Brain microvascular endothelial cell (primary cell): ENCODE measurements at regions not wholly inside any gene's neighbourhood (a gene's known extent, or its start where the extent isn't known, plus 50 kb on each side); places are given as distances from the start of the nearest gene placed in this dataset.
A peak's percentile ranks its signal among the peaks of the same experiment; 100 is the strongest.

Experiments
- DNase-seq: peaks from one replicate; pipeline ENCODE4 v3.0.0-alpha.2; 2020
- H3K27ac ChIP-seq: fragments of 250-450 bp; sonication (Bioruptor Pico); 2 replicates; pipeline ENCODE4 v1.5.1; 2020; ENCODE audit warnings: mild to moderate bottlenecking, moderate library complexity
- H3K27me3 ChIP-seq: fragments of 250-450 bp; sonication (Bioruptor Pico); replicated peaks from 2 replicates; pipeline ENCODE4 v1.5.1; 2020; ENCODE audit warnings: mild to moderate bottlenecking
- H3K36me3 ChIP-seq: fragments of 250-450 bp; sonication (Bioruptor Pico); replicated peaks from 2 replicates; pipeline ENCODE4 v1.5.1; 2020; ENCODE audit warnings: mild to moderate bottlenecking
- H3K4me3 ChIP-seq: 2 replicates; pipeline ENCODE4 v1.5.1; 2011; ENCODE audit warnings: low read depth, mild to moderate bottlenecking, control low read depth, low read length, moderate library complexity
- CTCF ChIP-seq: IDR thresholded peaks from 2 replicates; pipeline ENCODE4 v1.5.1; 2011; ENCODE audit warnings: low read depth, mild to moderate bottlenecking, moderate library complexity, low read length, control low read depth, inconsistent platforms; ENCODE audit errors: missing control alignments
- in situ Hi-C: cut with HindIII; loops from 2 replicates; pipeline ENCODE4 v1.10.0; 2017; ENCODE audit warnings: low sequenced_read_pairs, low pct_ligation_motif_present

DNA sequence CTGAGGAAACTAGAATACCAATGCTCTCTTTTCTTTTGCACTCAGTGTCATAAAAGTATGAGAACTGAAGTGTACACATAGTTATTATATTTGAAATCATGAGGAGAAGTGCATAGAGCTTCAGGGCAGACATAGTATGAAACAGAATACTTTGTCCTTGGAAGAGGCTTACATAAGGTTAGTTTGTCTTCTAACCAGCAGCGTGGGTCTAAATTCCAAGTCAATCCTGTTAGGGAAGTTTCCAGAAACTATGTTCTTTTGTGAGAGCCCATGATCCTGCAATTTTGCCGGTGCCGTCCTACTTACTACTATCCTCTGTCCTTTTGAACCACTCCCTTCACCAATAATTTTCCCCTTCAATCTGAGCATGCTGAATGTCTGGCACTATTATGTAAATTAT, 156.2 kb downstream of the PABPC4L start:
- no peak for TF ChIP-seq CTCF
- DNase-seq, result no peak
- Histone ChIP-seq H3K4me3 (no peak overlapping the region), H3K27me3 (no peaks in the 10 kb centered on the region), H3K36me3 (no peaks in the 10 kb centered on the region), H3K27ac (no peak overlapping the region)
- in situ Hi-C loops, result no loop called here

DNA sequence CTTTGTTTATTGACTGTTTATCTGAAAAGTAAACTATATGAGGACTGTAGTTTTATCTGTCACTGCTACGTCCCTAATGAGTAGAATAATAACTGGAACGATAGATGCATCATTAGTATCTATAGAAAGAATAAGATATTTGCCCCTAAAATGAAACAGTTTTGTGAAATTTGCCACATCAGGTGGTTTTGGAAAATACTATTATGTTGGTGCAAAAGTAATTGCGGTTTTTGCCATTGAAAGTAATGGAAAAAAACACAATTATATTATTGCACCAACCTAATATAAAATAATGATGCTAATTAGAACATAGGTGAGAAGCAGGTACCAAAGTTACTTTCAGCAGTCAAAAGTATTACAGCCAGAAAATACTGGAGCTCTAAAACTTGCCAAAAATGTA, 158.3 kb downstream of the PABPC4L start:
- Histone ChIP-seq H3K27ac (no peak overlapping the region), H3K36me3 (no peaks in the 10 kb centered on the region), H3K4me3 (no peak overlapping the region), H3K27me3 (no peaks in the 10 kb centered on the region)
- in situ Hi-C loops, result no loop called here
- TF ChIP-seq CTCF, result no peak
- no peak for DNase-seq

GRCh38 chr4:134028421-134028820, 173.2 kb downstream of the PABPC4L start:
- Histone ChIP-seq H3K27ac (no peak overlapping the region), H3K4me3 (no peak overlapping the region), H3K36me3 (no peaks in the 10 kb centered on the region), H3K27me3 (no peaks in the 10 kb centered on the region)
- TF ChIP-seq CTCF, result no peak
- no peak for DNase-seq
- in situ Hi-C loops, result no loop called here

- in situ Hi-C loops, result no loop called here
- peak; percentile 89 for DNase-seq
These were observed 173.7 kb downstream of the PABPC4L start for GRCh38 chr4:134027931-134028330.

GRCh38 chr4:134024251-134024650, 177.3 kb downstream of the PABPC4L start:
- peak; percentile 59 for TF ChIP-seq CTCF
- DNase-seq, result no peak
- H3K4me3 ChIP-seq, result no peak overlapping the region

More at GRCh38 chr4:134027931-134028330, 173.7 kb downstream of the PABPC4L start:
- no peak overlapping the region for H3K4me3 ChIP-seq
- H3K27me3 ChIP-seq, result no peaks in the 10 kb centered on the region
- H3K27ac ChIP-seq, result no peak overlapping the region
- no peaks in the 10 kb centered on the region for H3K36me3 ChIP-seq
- TF ChIP-seq CTCF, result no peak

GRCh38 chr4:134019657-134020056, 181.9 kb downstream of the PABPC4L start:
- in situ Hi-C loops, result no loop called here
- DNase-seq, result no peak
- H3K36me3 ChIP-seq, result no peaks in the 10 kb centered on the region
- H3K4me3 ChIP-seq, result no peak overlapping the region
- H3K27me3 ChIP-seq, result no peaks in the 10 kb centered on the region
- H3K27ac ChIP-seq, result no peak overlapping the region
- TF ChIP-seq CTCF, result no peak

More at GRCh38 chr4:134024251-134024650, 177.3 kb downstream of the PABPC4L start:
- Histone ChIP-seq H3K27ac (no peak overlapping the region), H3K27me3 (no peaks in the 10 kb centered on the region), H3K36me3 (no peaks in the 10 kb centered on the region)
- in situ Hi-C loops, result no loop called here
